K562 (cell line): ENCODE measurements at regions not wholly inside any gene's neighbourhood (a gene's known extent, or its start where the extent isn't known, plus 50 kb on each side); places are given as distances from the start of the nearest gene placed in this dataset.

Experiments used
- CBX2 ChIP-seq: fragments of 200-600 bp; sonication (generic); IDR thresholded peaks from one replicate; pipeline ENCODE4 v1.6.1; 2012; ENCODE audit warnings: mild to moderate bottlenecking, low read length, inconsistent platforms; ENCODE audit not compliant: insufficient read depth, poor library complexity, severe bottlenecking
- EZH2 ChIP-seq: IDR thresholded peaks from 2 replicates; pipeline ENCODE4 v1.6.1; 2012; ENCODE audit warnings: low read depth, mild to moderate bottlenecking, inconsistent platforms, low read length, borderline replicate concordance
- FOXJ3 ChIP-seq: sonication (generic); formaldehyde crosslinking; IDR thresholded peaks from 2 replicates; pipeline ENCODE4 v1.4.0; 2020; ENCODE audit warnings: mild to moderate bottlenecking, missing genetic modification reagents
- HNRNPK ChIP-seq: fragments of 200-400 bp; formaldehyde crosslinking; IDR thresholded peaks from one replicate; pipeline ENCODE4 v1.6.1; 2018; ENCODE audit warnings: mild to moderate bottlenecking, low read depth, low read length; ENCODE audit not compliant: poor library complexity, severe bottlenecking
- ZNF766 ChIP-seq: fragments of 200-800 bp; sonication (Bioruptor generic); conservative IDR thresholded peaks from 2 replicates; pipeline ENCODE4 v1.6.1; 2016; ENCODE audit warnings: missing genetic modification characterization, missing compliant biosample characterization

- no peak for TF ChIP-seq CBX2
- no peak for TF ChIP-seq HNRNPK
- no peak for TF ChIP-seq FOXJ3 (CRISPR knock-in tag)
- TF ChIP-seq EZH2 = no peak
- no peak for TF ChIP-seq ZNF766 (CRISPR knock-in tag)
These were observed 292.5 kb downstream of the TCERG1L start for GRCh38 chr10:131018886-131019500.
